HUES48 (cell line): ENCODE measurements at regions not wholly inside any gene's neighbourhood (a gene's known extent, or its start where the extent isn't known, plus 50 kb on each side); places are given as distances from the start of the nearest gene placed in this dataset.

Source experiments
- H3K27ac ChIP-seq: one replicate; pipeline ENCODE4 v1.7.0; 2013; ENCODE audit warnings: low read depth, low read length, inconsistent platforms
- H3K27me3 ChIP-seq: 2 replicates; pipeline ENCODE4 v1.6.1; 2013; ENCODE audit warnings: mild to moderate bottlenecking, low read length; ENCODE audit not compliant: control insufficient read depth, insufficient read depth
- H3K36me3 ChIP-seq: 2 replicates; pipeline ENCODE4 v1.6.1; 2013; ENCODE audit warnings: low read length; ENCODE audit not compliant: control insufficient read depth, insufficient read depth
- H3K4me1 ChIP-seq: 2 replicates; pipeline ENCODE4 v1.6.1; 2013; ENCODE audit warnings: mild to moderate bottlenecking, low read length; ENCODE audit not compliant: control insufficient read depth, insufficient read depth
- H3K4me3 ChIP-seq: 2 replicates; pipeline ENCODE4 v1.5.1; 2013; ENCODE audit warnings: mild to moderate bottlenecking, low read depth, low read length
- H3K9ac ChIP-seq: 2 replicates; pipeline ENCODE4 v1.6.1; 2013; ENCODE audit warnings: mild to moderate bottlenecking, low read depth, low read length, moderate library complexity
- H3K9me3 ChIP-seq: 2 replicates; pipeline ENCODE4 v1.6.1; 2013; ENCODE audit warnings: low read length; ENCODE audit not compliant: control insufficient read depth, insufficient read depth

DNA sequence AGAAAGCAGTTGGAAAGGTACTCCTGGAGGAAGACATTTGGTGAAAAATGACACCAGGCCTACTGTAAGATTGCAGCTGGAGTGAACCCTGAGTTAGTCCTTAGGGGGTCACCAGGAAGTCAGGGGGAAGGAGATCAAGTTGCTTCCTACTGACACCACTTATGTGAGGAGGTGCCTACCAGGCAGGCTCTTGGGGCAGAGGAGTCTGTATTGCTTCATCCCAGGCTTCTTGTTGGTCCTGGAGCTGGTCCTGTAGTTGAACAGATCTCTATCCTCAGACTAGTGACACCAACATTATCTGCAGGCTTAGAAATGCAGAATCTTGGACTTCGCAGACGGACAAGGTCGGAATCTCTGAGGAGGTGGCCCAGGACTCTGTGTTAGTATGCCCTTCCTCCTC is 116.0 kb upstream of the ARGLU1 start:
- no peak overlapping the region for H3K27ac ChIP-seq
- H3K27me3 ChIP-seq = no peaks in the 10 kb centered on the region
- peaks cover 30% of the 10 kb centered on the region for H3K4me1 ChIP-seq
- no peaks in the 10 kb centered on the region for H3K9me3 ChIP-seq
- no peaks in the 10 kb centered on the region for H3K36me3 ChIP-seq
- H3K9ac ChIP-seq = no peak overlapping the region
- H3K4me3 ChIP-seq = no peak overlapping the region

- Histone ChIP-seq H3K4me3 (no peak overlapping the region), H3K27ac (no peak overlapping the region), H3K4me1 (peaks cover 30% of the 10 kb centered on the region), H3K9me3 (no peaks in the 10 kb centered on the region), H3K27me3 (no peaks in the 10 kb centered on the region), H3K9ac (no peak overlapping the region), H3K36me3 (no peaks in the 10 kb centered on the region)
Measured at GRCh38 chr13:106683179-106683578, 115.2 kb upstream of the ARGLU1 start.

DNA sequence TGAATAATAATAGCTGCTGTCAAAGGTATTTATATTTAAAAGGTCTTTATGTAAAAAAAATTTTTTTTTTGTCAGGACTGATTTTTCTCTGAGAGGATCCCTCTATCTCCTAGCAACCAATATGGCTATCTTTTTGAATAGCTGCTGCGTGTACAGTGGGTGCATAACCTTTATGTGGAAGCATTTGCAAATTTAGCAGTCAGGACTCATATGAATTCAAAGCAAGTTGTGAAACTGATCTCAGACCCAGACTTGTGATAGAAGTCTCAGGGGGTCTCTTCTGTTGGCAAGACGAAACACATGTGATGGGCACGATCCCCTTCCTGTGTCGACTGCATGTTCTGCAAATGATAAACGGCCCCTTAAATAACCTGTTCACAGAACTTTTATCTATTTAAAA is 114.1 kb upstream of the ARGLU1 start:
- no peak overlapping the region for H3K4me3 ChIP-seq
- no peaks in the 10 kb centered on the region for H3K36me3 ChIP-seq
- peak overlapping the region; percentile 93 for H3K27ac ChIP-seq
- H3K9me3 ChIP-seq = no peaks in the 10 kb centered on the region
- H3K4me1 ChIP-seq = peaks cover 30% of the 10 kb centered on the region
- no peak overlapping the region for H3K9ac ChIP-seq
- H3K27me3 ChIP-seq = no peaks in the 10 kb centered on the region

GRCh38 chr13:106681536-106681935 is 113.6 kb upstream of the ARGLU1 start:
- H3K27ac ChIP-seq = peak overlapping the region; percentile 93
- peaks cover 30% of the 10 kb centered on the region for H3K4me1 ChIP-seq
- H3K27me3 ChIP-seq = no peaks in the 10 kb centered on the region
- peak overlapping the region; percentile 24; the same call in 1 of the 2 replicates for H3K4me3 ChIP-seq
- no peaks in the 10 kb centered on the region for H3K9me3 ChIP-seq
- H3K9ac ChIP-seq = no peak overlapping the region
- no peaks in the 10 kb centered on the region for H3K36me3 ChIP-seq

GRCh38 chr13:106680796-106681472 is 113.0 kb upstream of the ARGLU1 start:
- H3K4me3 ChIP-seq = peak overlapping the region; percentile 24; the same call in 1 of the 2 replicates
- H3K27me3 ChIP-seq = no peaks in the 10 kb centered on the region
- H3K4me1 ChIP-seq = peaks cover 30% of the 10 kb centered on the region
- H3K9ac ChIP-seq = no peak overlapping the region
- H3K36me3 ChIP-seq = no peaks in the 10 kb centered on the region
- no peaks in the 10 kb centered on the region for H3K9me3 ChIP-seq
- peak overlapping the region; percentile 93 for H3K27ac ChIP-seq

GRCh38 chr13:106678646-106679418 is 110.9 kb upstream of the ARGLU1 start:
- Histone ChIP-seq H3K27ac (no peak overlapping the region), H3K9me3 (no peaks in the 10 kb centered on the region), H3K4me1 (peaks cover 23% of the 10 kb centered on the region), H3K4me3 (no peak overlapping the region), H3K27me3 (no peaks in the 10 kb centered on the region), H3K9ac (no peak overlapping the region), H3K36me3 (no peaks in the 10 kb centered on the region)

GRCh38 chr13:106675311-106675710 is 107.4 kb upstream of the ARGLU1 start:
- H3K27me3 ChIP-seq = no peaks in the 10 kb centered on the region

DNA sequence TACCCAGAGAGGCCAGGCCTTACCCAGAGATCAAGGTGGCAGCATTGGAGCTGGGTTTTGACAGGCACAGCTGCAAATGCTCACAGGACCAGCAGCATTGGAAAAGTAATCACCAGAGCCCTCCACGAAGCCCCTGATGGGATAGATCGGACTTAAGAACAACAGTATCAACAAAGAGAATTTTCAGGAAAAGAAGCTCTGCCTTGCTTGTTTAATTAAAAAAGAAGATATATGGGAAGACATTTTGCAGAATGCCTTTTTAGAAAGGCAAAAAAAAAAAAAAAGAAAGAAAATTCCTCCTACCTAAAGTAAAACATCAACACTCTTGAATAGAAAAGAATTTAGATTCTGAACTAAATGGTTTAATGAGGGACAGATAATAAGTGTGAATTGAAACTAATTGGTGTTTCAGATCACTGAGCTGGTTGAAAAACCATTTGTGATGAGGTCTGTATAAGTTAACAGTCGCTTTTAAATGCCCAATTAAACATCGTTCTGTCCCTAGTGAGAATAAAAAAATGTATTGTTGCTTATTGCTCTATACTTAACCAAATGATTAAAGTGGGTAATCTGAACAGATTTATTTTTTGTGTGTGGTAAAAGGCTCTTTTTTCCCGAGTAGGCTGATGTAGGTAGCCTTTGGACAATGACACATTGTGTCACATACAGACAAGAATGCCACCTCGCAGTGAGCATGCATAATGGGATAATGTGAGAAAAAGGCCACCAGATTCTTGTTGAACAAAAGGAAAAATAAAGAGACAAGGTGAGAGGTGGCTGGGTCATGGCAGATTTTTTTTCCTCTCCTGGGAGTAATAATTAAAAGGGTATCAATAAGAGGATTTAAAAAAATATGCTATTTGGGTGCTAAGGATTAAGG is 93.0 kb upstream of the ARGLU1 start:
- Histone ChIP-seq H3K9ac (no peak overlapping the region), H3K9me3 (no peaks in the 10 kb centered on the region), H3K27me3 (no peaks in the 10 kb centered on the region), H3K4me1 (no peaks in the 10 kb centered on the region), H3K27ac (no peak overlapping the region), H3K36me3 (no peaks in the 10 kb centered on the region), H3K4me3 (no peak overlapping the region)

More at GRCh38 chr13:106675311-106675710, 107.4 kb upstream of the ARGLU1 start:
- Histone ChIP-seq H3K9ac (no peak overlapping the region), H3K4me3 (no peak overlapping the region), H3K36me3 (no peaks in the 10 kb centered on the region), H3K9me3 (no peaks in the 10 kb centered on the region), H3K27ac (no peak overlapping the region), H3K4me1 (peaks cover 3% of the 10 kb centered on the region; the same call in 1 of the 2 replicates)

GRCh38 chr13:106657104-106657503 is 89.2 kb upstream of the ARGLU1 start:
- H3K27ac ChIP-seq = no peak overlapping the region
- H3K4me1 ChIP-seq = no peaks in the 10 kb centered on the region
- no peaks in the 10 kb centered on the region for H3K9me3 ChIP-seq
- H3K27me3 ChIP-seq = no peaks in the 10 kb centered on the region
- no peaks in the 10 kb centered on the region for H3K36me3 ChIP-seq
- H3K4me3 ChIP-seq = no peak overlapping the region
- H3K9ac ChIP-seq = no peak overlapping the region

- Histone ChIP-seq H3K9me3 (no peaks in the 10 kb centered on the region), H3K9ac (no peak overlapping the region), H3K27ac (no peak overlapping the region), H3K4me1 (no peaks in the 10 kb centered on the region), H3K36me3 (no peaks in the 10 kb centered on the region), H3K4me3 (no peak overlapping the region), H3K27me3 (no peaks in the 10 kb centered on the region)
Measured at GRCh38 chr13:106656186-106656585, 88.2 kb upstream of the ARGLU1 start.
